ENCODE measurements at regions not wholly inside any gene's neighbourhood (a gene's known extent, or its start where the extent isn't known, plus 50 kb on each side); places are given as distances from the start of the nearest gene placed in this dataset.

GRCh38 chr3:22819209-22819608, 383.9 kb upstream of the UBE2E2 start:
- peaks cover 4% of the 10 kb centered on the region for H3K9me3 Mint-ChIP-seq
- no peaks in the 10 kb centered on the region for H3K36me3 ChIP-seq (ENCODE audit: insufficient read depth, low read length)
- TF ChIP-seq CTCF (IDR thresholded peaks at IDR 0.05), result no peak
- H3K27ac Mint-ChIP-seq, result no peak overlapping the region
- H3K9me3 ChIP-seq (ENCODE audit: control insufficient read depth in 1 of 2, insufficient read depth in 1 of 2, low read length in 2 of 2), result peaks cover 0 to 8% of the 10 kb centered on the region in 2 experiments
- ChIA-PET POLR2A (no interaction called here), CTCF (no interaction called here)
- H3K27me3 ChIP-seq (ENCODE audit: control insufficient read depth in 1 of 2, insufficient read depth in 2 of 2, low read length in 2 of 2), result no peaks in the 10 kb centered on the region
- H3K36me3 Mint-ChIP-seq (ENCODE audit: low read depth), result no peaks in the 10 kb centered on the region
- H3K4me1 Mint-ChIP-seq (ENCODE audit: low read depth), result no peaks in the 10 kb centered on the region
- H3K27me3 Mint-ChIP-seq, result no peaks in the 10 kb centered on the region
- intact Hi-C loops (cut with DNase I, micrococcal nuclease), result no loop called here
- ATAC-seq (ENCODE audit: poor library complexity) (no peak), DNase-seq (no peak)
- no peak overlapping the region for H3K27ac ChIP-seq (ENCODE audit: low read depth in 1 of 2, low read length in 2 of 2)
- H3K4me3 ChIP-seq (ENCODE audit: low read length), result no peak overlapping the region
- no peak overlapping the region for H3K4me3 Mint-ChIP-seq
- no peaks in the 10 kb centered on the region for H3K4me1 ChIP-seq (ENCODE audit: insufficient read depth, low read length)

GRCh38 chr3:22835041-22835440, 368.1 kb upstream of the UBE2E2 start:
- intact Hi-C loops (cut with DNase I, micrococcal nuclease), result no loop called here
- DNase-seq (no peak), ATAC-seq (ENCODE audit: poor library complexity) (no peak)
- ChIA-PET POLR2A (no interaction called here), CTCF (no interaction called here)
- Mint-ChIP-seq H3K9me3 (peaks cover 2% of the 10 kb centered on the region), H3K4me1 (ENCODE audit: low read depth) (no peaks in the 10 kb centered on the region), H3K4me3 (no peak overlapping the region), H3K27me3 (no peaks in the 10 kb centered on the region), H3K27ac (no peak overlapping the region), H3K36me3 (ENCODE audit: low read depth) (no peaks in the 10 kb centered on the region)
- Histone ChIP-seq H3K4me3 (ENCODE audit: low read length) (no peak overlapping the region), H3K9me3 (ENCODE audit: control insufficient read depth in 1 of 2, insufficient read depth in 1 of 2, low read length in 2 of 2) (no peaks in the 10 kb centered on the region), H3K4me1 (ENCODE audit: insufficient read depth, low read length) (no peaks in the 10 kb centered on the region), H3K27me3 (ENCODE audit: control insufficient read depth in 1 of 2, insufficient read depth in 2 of 2, low read length in 2 of 2) (no peaks in the 10 kb centered on the region), H3K36me3 (ENCODE audit: insufficient read depth, low read length) (no peaks in the 10 kb centered on the region), H3K27ac (ENCODE audit: low read depth in 1 of 2, low read length in 2 of 2) (no peak overlapping the region)
- TF ChIP-seq CTCF (IDR thresholded peaks at IDR 0.05), result no peak

GRCh38 chr3:22836131-22836530, 367.0 kb upstream of the UBE2E2 start:
- ChIA-PET CTCF (no interaction called here), POLR2A (no interaction called here)
- Histone ChIP-seq H3K4me3 (ENCODE audit: low read length) (no peak overlapping the region), H3K9me3 (ENCODE audit: control insufficient read depth in 1 of 2, insufficient read depth in 1 of 2, low read length in 2 of 2) (no peaks in the 10 kb centered on the region), H3K27me3 (ENCODE audit: control insufficient read depth in 1 of 2, insufficient read depth in 2 of 2, low read length in 2 of 2) (no peaks in the 10 kb centered on the region), H3K27ac (ENCODE audit: low read depth in 1 of 2, low read length in 2 of 2) (no peak overlapping the region), H3K4me1 (ENCODE audit: insufficient read depth, low read length) (no peaks in the 10 kb centered on the region), H3K36me3 (ENCODE audit: insufficient read depth, low read length) (no peaks in the 10 kb centered on the region)
- TF ChIP-seq CTCF (IDR thresholded peaks at IDR 0.05), result no peak
- DNase-seq (no peak), ATAC-seq (ENCODE audit: poor library complexity) (no peak)
- no peaks in the 10 kb centered on the region for H3K4me1 Mint-ChIP-seq (ENCODE audit: low read depth)
- no peaks in the 10 kb centered on the region for H3K36me3 Mint-ChIP-seq (ENCODE audit: low read depth)
- H3K4me3 Mint-ChIP-seq, result no peak overlapping the region
- H3K27me3 Mint-ChIP-seq, result no peaks in the 10 kb centered on the region
- intact Hi-C loops (cut with DNase I, micrococcal nuclease), result no loop called here
- peaks cover 5% of the 10 kb centered on the region for H3K9me3 Mint-ChIP-seq
- no peak overlapping the region for H3K27ac Mint-ChIP-seq

All from CD4-positive, alpha-beta T cell (primary cell).